ENCODE measurements at regions not wholly inside any gene's neighbourhood (a gene's known extent, or its start where the extent isn't known, plus 50 kb on each side); places are given as distances from the start of the nearest gene placed in this dataset.

DNA sequence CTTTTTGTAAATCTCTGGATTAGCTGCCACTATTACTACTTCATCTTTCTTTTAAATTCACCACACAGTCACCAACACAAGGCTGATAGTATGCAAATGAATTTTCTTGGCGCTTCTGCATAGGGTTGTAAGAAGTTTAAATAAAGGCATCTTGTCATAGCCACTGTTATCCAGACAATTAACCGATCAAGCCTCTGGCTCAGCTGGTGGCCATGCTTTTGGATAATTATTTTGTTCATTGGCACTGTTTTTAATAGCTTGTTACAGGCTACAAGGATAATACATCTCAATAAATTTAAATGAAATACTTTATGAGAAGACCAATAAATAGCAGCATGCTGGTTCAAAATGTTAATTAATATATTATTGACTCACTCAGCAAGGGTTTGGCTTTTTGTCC is 1261.0 kb downstream of the FAM181B start:
- in situ Hi-C loops (cut with MboI; ENCODE audit: low sequenced_read_pairs in 4 of 4) (no loop called here), intact Hi-C loops (cut with DNase I; ENCODE audit: low total_unique reads) (no loop called here)
- Histone ChIP-seq H3K27me3 (no peaks in the 10 kb centered on the region), H3K27ac (no peak overlapping the region), H3K36me3 (no peaks in the 10 kb centered on the region), H3K4me3 (no peak overlapping the region), H3K9me3 (no peaks in the 10 kb centered on the region), H3K4me1 (no peaks in the 10 kb centered on the region)
- no peak for ATAC-seq
- TF ChIP-seq POLR2A (IDR thresholded peaks at IDR 0.05): no peak
- TF ChIP-seq, protein P1, sequence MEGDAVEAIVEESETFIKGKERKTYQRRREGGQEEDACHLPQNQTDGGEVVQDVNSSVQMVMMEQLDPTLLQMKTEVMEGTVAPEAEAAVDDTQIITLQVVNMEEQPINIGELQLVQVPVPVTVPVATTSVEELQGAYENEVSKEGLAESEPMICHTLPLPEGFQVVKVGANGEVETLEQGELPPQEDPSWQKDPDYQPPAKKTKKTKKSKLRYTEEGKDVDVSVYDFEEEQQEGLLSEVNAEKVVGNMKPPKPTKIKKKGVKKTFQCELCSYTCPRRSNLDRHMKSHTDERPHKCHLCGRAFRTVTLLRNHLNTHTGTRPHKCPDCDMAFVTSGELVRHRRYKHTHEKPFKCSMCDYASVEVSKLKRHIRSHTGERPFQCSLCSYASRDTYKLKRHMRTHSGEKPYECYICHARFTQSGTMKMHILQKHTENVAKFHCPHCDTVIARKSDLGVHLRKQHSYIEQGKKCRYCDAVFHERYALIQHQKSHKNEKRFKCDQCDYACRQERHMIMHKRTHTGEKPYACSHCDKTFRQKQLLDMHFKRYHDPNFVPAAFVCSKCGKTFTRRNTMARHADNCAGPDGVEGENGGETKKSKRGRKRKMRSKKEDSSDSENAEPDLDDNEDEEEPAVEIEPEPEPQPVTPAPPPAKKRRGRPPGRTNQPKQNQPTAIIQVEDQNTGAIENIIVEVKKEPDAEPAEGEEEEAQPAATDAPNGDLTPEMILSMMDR (IDR thresholded peaks at IDR 0.05 in 4 of 5, conservative IDR thresholded peaks at IDR 0.05 in 1 of 5): no peak
- no peak for DNase-seq

DNA sequence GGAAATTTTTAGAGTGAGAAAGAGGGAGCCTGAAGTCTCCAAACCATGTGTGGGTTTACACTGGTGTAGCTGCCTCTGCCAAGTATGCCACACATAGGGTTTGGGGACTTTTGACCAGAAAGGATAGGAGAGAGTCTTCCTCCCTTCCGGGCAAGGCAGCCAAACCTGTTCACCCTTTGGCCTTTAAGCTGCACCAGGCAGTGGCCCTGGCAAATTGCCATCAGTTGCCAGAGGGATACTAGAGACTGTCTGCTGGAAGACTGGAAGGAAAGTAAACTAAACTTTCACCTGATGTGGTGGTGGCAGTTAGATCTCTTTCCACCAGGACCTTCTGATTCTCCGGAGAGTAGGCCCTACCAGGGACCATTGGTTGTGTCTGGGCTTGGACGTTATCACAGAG is 1263.2 kb downstream of the FAM181B start:
- no peaks in the 10 kb centered on the region for H3K9me3 ChIP-seq
- no peaks in the 10 kb centered on the region for H3K36me3 ChIP-seq
- H3K4me3 ChIP-seq: no peak overlapping the region
- intact Hi-C loops (cut with DNase I; ENCODE audit: low total_unique reads): no loop called here
- TF ChIP-seq POLR2A (IDR thresholded peaks at IDR 0.05): no peak
- TF ChIP-seq, protein P1 (IDR thresholded peaks at IDR 0.05 in 4 of 5, conservative IDR thresholded peaks at IDR 0.05 in 1 of 5): no peak
- DNase-seq (no peak), ATAC-seq (no peak)
- no peaks in the 10 kb centered on the region for H3K4me1 ChIP-seq
- in situ Hi-C loops (cut with MboI; ENCODE audit: low sequenced_read_pairs in 4 of 4): no loop called here
- H3K27me3 ChIP-seq: no peaks in the 10 kb centered on the region
- no peak overlapping the region for H3K27ac ChIP-seq

DNA sequence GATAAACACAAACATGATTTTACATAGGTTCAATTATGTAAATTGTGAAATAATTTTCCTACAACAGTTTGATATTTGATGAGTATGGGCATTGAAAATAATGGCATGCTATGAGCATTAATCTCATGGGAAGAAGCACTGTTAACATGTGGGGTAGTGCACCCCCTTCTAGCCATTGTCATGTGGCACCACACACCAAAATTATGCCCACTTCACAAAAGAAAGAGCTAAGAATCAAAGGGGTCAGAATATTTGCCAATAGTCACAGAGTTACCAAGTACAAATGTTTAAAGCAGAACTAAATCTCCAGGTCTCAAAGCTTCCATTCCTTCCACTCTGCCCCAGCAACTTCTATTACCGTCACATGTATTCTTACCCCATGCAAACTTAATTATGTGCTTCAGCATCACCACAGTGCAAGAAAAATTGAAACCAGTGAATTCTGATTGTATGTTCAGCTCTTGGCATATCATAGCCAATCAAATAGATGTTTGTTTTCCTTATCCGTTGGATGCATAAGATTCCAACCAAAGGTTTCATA is 1273.8 kb downstream of the FAM181B start:
- H3K9me3 ChIP-seq: no peaks in the 10 kb centered on the region
- in situ Hi-C loops (cut with MboI; ENCODE audit: low sequenced_read_pairs in 4 of 4): loop anchor here in 1 of 4 donors (10.0 kb wide), 1 partner anchor 65 kb away; no protein-coding TSS in a partner anchor
- H3K4me3 ChIP-seq: no peak overlapping the region
- TF ChIP-seq POLR2A (IDR thresholded peaks at IDR 0.05): no peak
- TF ChIP-seq, protein P1 (IDR thresholded peaks at IDR 0.05 in 4 of 5, conservative IDR thresholded peaks at IDR 0.05 in 1 of 5): no peak
- DNase-seq (no peak), ATAC-seq (no peak)
- H3K27me3 ChIP-seq: no peaks in the 10 kb centered on the region
- intact Hi-C loops (cut with DNase I; ENCODE audit: low total_unique reads): no loop called here
- H3K4me1 ChIP-seq: no peaks in the 10 kb centered on the region
- H3K27ac ChIP-seq: no peak overlapping the region
- H3K36me3 ChIP-seq: no peaks in the 10 kb centered on the region

DNA sequence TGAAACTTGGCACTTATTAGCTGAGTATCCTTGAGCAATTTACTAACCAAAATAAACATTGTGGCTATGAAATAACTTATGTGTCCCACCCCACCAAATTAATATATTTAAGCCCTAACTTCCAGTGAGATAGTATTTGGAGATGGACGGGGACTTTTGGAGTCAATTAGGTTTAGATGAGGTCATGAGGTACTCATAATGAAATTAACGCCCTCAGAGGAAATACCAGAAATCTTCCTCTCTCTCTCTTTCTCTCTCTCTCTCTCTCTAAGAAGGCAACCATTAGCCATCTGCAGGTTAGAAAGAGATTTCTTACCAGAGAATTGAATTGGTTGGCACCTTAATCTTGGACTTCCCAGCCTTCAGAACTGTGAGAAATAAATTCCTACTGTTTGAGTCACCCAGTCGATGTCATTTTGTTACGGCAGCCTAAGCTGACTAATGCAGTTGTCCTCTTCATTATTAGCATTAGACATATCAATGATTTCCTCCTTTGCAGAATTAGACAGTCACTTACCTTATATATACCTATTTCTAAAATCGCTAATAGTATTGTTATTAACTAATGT is 1284.0 kb downstream of the FAM181B start:
- DNase-seq: no peak
- ATAC-seq: no peak
- H3K4me1 ChIP-seq: no peaks in the 10 kb centered on the region
- no peak overlapping the region for H3K27ac ChIP-seq
- intact Hi-C loops (cut with DNase I; ENCODE audit: low total_unique reads): no loop called here
- H3K4me3 ChIP-seq: no peak overlapping the region
- in situ Hi-C loops (cut with MboI; ENCODE audit: low sequenced_read_pairs in 4 of 4): loop anchor here in 1 of 4 donors (10.0 kb wide), 1 partner anchor 55 kb away; no protein-coding TSS in a partner anchor
- no peaks in the 10 kb centered on the region for H3K9me3 ChIP-seq
- TF ChIP-seq, protein P1 (IDR thresholded peaks at IDR 0.05 in 4 of 5, conservative IDR thresholded peaks at IDR 0.05 in 1 of 5): no peak
- TF ChIP-seq POLR2A (IDR thresholded peaks at IDR 0.05): no peak
- no peaks in the 10 kb centered on the region for H3K36me3 ChIP-seq
- H3K27me3 ChIP-seq: no peaks in the 10 kb centered on the region

DNA sequence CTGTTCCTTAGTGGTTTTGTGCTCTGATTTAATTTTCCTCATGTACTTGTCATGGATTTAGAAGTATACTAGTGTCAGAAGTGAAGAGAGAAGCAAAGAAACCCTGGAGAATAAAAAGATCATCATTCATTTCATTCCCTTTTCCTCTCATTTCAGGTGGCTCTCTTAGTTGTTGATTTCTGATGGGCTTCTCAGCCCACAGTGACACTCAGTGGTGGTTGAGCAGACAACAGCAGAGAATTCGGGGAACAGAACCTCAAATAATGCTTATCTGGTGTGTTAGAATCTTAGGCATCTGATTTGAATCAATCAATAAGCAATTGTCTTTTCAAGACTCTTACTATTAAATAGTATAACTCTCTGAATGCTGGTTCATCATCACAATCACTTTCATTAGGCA is 1289.4 kb downstream of the FAM181B start:
- in situ Hi-C loops (cut with MboI; ENCODE audit: low sequenced_read_pairs in 4 of 4): no loop called here
- ATAC-seq: no peak

More for the DNA sequence above, 1289.4 kb downstream of the FAM181B start:
- DNase-seq: no peak
- TF ChIP-seq POLR2A (IDR thresholded peaks at IDR 0.05): no peak
- TF ChIP-seq, protein P1 (IDR thresholded peaks at IDR 0.05 in 4 of 5, conservative IDR thresholded peaks at IDR 0.05 in 1 of 5): no peak
- Histone ChIP-seq H3K9me3 (no peaks in the 10 kb centered on the region), H3K4me1 (no peaks in the 10 kb centered on the region), H3K27ac (no peak overlapping the region), H3K36me3 (no peaks in the 10 kb centered on the region), H3K27me3 (no peaks in the 10 kb centered on the region), H3K4me3 (no peak overlapping the region)
- intact Hi-C loops (cut with DNase I; ENCODE audit: low total_unique reads): no loop called here

All from gastrocnemius medialis (tissue), 4 donors.